ENCODE measurements at regions not wholly inside any gene's neighbourhood (a gene's known extent, or its start where the extent isn't known, plus 50 kb on each side); places are given as distances from the start of the nearest gene placed in this dataset.

DNA sequence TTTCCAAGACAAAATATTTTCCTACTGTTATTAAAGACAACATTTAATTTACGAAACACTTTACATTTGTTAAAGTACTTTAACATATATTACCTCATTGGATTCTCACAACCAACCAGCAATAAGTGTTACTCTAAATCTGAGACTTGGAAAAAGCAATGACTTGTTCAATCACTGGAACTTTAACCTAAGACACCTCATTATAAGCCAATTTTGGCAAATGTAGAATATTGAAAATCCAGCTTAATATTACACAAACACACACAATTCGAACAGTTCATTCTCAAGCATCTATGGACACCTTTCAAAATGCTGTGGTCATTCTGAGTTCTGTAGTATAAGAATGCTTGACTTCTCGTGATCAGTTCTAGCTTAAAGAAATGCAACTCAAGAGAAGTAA, 619.4 kb upstream of the CHAC2 start:
- TF ChIP-seq, protein P1, sequence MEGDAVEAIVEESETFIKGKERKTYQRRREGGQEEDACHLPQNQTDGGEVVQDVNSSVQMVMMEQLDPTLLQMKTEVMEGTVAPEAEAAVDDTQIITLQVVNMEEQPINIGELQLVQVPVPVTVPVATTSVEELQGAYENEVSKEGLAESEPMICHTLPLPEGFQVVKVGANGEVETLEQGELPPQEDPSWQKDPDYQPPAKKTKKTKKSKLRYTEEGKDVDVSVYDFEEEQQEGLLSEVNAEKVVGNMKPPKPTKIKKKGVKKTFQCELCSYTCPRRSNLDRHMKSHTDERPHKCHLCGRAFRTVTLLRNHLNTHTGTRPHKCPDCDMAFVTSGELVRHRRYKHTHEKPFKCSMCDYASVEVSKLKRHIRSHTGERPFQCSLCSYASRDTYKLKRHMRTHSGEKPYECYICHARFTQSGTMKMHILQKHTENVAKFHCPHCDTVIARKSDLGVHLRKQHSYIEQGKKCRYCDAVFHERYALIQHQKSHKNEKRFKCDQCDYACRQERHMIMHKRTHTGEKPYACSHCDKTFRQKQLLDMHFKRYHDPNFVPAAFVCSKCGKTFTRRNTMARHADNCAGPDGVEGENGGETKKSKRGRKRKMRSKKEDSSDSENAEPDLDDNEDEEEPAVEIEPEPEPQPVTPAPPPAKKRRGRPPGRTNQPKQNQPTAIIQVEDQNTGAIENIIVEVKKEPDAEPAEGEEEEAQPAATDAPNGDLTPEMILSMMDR (IDR thresholded peaks at IDR 0.05), result no peak
- TF ChIP-seq POLR2A (IDR thresholded peaks at IDR 0.05) (no peak), POLR2AphosphoS5 (IDR thresholded peaks at IDR 0.05) (no peak)

Data from suprapubic skin (tissue), 4 donors.